VCaP (cell line): ENCODE measurements at regions not wholly inside any gene's neighbourhood (a gene's known extent, or its start where the extent isn't known, plus 50 kb on each side); places are given as distances from the start of the nearest gene placed in this dataset.

Source experiments
- H3K27ac ChIP-seq: fragments of 450-650 bp; 2 replicates; pipeline ENCODE4 v1.5.1; 2017
- CTCF ChIP-seq: fragments of 450-650 bp; conservative IDR thresholded peaks from 2 replicates; pipeline ENCODE4 v1.5.1; 2017; ENCODE audit warnings: mild to moderate bottlenecking, moderate library complexity

DNA sequence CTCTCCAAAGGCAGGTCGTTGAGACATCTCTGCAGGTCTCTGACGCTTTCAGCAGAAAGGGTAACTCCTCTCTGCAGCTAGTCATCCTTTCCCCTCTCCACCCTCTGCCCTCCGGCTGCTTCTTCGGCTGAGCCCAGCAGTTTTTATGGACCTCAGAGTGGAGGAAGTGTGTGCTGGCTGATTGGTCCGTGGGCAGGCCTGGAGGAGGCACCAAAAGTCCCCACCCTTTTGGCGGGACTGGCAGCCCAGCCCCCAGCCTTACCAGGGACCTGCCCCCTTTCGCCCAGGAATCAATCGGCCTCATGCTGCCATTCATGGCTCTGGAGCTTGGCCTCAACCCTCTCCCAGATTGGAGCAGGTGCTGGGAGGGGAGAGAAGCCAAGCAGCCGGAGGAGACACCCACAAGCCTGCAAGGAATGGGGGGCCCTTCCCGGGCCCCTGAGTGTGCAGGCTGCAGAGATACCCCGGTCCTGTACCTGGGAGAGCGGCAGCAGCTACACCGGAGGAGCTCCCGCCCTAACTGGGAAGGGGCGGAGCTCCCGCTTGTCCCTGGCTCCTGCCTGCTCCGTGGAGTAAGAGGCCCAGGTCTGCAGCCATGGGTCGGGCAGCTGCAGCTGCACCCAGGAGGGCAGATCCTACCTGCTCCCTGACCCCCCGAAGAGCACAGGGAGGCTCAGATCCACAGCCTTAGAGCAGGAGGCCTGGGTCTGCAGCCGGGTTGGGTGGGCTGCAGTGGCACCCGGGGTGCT, 170.3 kb upstream of the SOX4 start:
- H3K27ac ChIP-seq = no peak overlapping the region
- TF ChIP-seq CTCF = no peak

GRCh38 chr6:21426841-21427490, 166.6 kb upstream of the SOX4 start:
- TF ChIP-seq CTCF = no peak
- no peak overlapping the region; the same call in 1 of the 2 replicates for H3K27ac ChIP-seq

DNA sequence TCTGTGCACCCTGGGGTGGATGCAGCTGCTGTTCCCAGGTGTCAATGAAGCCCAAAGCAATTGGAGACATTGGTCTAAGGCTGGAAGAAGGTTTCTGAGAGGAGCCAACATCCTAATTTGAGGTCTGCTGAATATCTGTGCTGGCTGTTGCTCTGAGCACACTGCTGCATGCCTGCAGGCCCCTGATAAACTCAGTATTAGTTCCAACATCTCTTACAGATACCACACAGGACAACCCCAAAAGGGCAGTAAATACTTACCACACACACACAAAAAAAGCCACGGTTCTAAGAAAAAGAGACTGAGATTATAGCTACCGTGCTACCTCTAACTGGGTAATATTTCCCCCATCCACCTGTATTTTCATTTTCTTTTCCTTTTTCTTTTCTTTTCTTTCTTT, 164.3 kb upstream of the SOX4 start:
- TF ChIP-seq CTCF = no peak

GRCh38 chr6:21431526-21431925, 162.0 kb upstream of the SOX4 start:
- H3K27ac ChIP-seq = no peak overlapping the region
- TF ChIP-seq CTCF = no peak

More for the DNA sequence above, 164.3 kb upstream of the SOX4 start:
- no peak overlapping the region for H3K27ac ChIP-seq

GRCh38 chr6:21436625-21437024, 156.9 kb upstream of the SOX4 start:
- no peak overlapping the region for H3K27ac ChIP-seq
- no peak for TF ChIP-seq CTCF

DNA sequence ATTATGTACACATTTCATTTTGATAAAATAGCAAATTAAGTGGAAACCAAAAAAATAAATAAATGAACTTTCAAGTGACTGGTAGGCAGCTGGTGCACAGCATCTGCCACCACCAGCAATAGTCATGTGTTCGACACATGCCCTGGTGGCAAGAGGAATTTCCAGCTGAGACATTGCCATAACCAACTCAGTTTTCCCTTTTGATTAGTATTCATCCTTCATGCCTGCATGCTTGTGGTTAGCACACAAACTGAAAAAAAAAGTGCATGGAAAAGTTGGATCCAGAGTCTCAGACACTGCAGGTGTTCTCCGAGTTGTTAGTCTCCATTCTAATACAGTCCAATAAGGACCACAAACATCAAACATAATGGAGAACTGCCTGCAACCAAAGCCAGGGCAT, 156.0 kb upstream of the SOX4 start:
- no peak for TF ChIP-seq CTCF

DNA sequence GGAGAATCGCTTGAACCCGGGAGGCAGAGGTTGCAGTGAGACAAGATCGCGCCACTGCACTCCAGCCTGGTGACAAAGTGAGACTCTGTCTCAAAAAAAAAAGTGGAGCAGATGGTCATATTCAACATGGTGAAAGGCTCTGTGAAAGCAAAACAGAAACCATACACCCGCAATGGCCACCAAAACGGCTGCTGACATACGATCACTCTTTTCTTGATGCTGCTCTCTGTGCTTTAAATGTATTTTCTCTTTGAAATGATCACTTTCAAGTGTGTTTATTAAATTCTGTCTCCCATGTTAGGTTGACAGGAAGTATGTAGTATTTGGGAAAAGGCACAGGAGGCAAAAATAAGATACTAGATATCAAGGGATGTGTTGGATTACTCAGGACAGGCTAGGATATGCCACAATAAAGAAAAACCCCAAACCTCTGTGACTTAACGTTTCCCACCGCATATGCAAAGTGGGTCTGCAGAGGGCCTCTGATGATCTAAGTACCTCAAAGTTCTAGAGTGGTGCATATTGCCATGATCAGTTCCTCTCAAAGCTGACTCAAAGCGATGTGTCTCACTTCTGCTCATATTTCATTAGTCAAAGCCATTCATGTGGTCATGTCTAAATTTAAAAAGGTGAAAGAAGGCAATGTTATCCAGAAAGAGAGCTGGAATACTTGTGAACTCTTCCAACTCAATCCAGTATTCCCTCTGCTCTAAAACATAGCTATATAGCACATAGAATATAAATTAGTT, 155.1 kb upstream of the SOX4 start:
- no peak overlapping the region for H3K27ac ChIP-seq
- TF ChIP-seq CTCF = no peak

More for the DNA sequence above, 156.0 kb upstream of the SOX4 start:
- no peak overlapping the region for H3K27ac ChIP-seq
